ENCODE measurements at regions not wholly inside any gene's neighbourhood (a gene's known extent, or its start where the extent isn't known, plus 50 kb on each side); places are given as distances from the start of the nearest gene placed in this dataset.

DNA sequence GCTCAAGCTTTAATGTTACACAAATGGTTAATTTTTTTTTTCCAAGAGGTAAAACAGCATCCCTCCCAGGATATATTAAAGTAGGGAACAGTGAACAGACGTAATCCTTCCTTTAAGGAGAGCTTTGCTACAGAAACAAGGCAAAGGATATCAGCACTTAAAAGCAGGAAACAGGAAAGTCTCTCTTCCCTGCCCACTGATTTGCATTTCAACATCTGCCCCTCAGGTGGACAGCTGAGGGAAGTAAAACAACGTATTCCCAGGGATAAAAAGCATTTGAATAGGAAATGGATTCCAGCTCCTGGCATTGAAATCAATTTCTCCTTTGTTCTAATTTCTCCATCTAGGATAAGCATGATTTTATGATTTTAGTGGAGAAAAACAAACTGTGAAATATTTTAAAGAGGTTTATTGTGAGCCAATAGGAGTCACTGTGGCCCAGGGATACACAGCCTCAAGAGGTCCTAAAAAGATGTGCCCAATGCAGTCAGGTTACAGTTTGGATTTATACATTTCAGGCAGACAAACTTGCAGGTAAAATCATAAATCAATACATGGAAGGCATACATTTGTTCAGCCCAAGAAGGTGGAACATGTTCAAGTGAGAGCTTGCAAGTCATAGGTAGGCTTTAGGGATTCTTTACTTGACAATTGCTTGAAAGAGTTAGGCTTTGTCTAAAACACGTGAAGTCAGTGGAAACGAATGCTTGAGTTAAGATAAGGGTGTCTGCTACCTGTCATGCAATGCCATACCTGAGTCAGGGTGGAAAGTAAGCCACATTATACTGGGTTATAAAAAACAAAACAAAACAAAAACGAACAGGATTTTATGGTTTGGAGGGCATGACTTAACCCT is 286.2 kb upstream of the VWC2 start:
- no peak for DNase-seq
- no peak for ATAC-seq (ENCODE audit: low read depth)

More for the DNA sequence above, 286.2 kb upstream of the VWC2 start:
- Histone ChIP-seq H3K4ac (ENCODE audit: low read depth, low read length) (no peak overlapping the region), H2BK20ac (ENCODE audit: low read depth, low read length) (no peak overlapping the region), H2BK5ac (ENCODE audit: low read depth, low read length, poor library complexity, severe bottlenecking) (no peak overlapping the region), H3K4me1 (ENCODE audit: control insufficient read depth, insufficient read depth, low read length) (no peaks in the 10 kb centered on the region), H3K9me3 (ENCODE audit: control insufficient read depth, insufficient read depth, low read length) (no peaks in the 10 kb centered on the region; the same call in 1 of the 2 replicates), H3K36me3 (ENCODE audit: control insufficient read depth, insufficient read depth, low read length) (no peaks in the 10 kb centered on the region), H2AFZ (replicated peaks; ENCODE audit: low read length, poor library complexity) (no peak overlapping the region), H4K20me1 (ENCODE audit: insufficient read depth, low read length) (no peaks in the 10 kb centered on the region), H4K8ac (ENCODE audit: low read depth in 2 of 2, low read length in 2 of 2) (no peak overlapping the region), H3K23ac (ENCODE audit: low read depth, low read length) (no peak overlapping the region), H3K27me3 (ENCODE audit: control insufficient read depth, insufficient read depth, low read length) (no peaks in the 10 kb centered on the region), H4K5ac (ENCODE audit: low read depth, low read length) (no peak overlapping the region), H3K27ac (ENCODE audit: insufficient read depth, low read length) (no peak overlapping the region), H4K91ac (ENCODE audit: insufficient read depth, low read depth, low read length) (no peak overlapping the region), H3K4me3 (ENCODE audit: insufficient read depth, low read depth, low read length) (no peak overlapping the region), H3K56ac (ENCODE audit: extremely low read depth, insufficient read depth, low read length) (no peak overlapping the region), H3K9me1 (ENCODE audit: insufficient read depth, low read length) (no peaks in the 10 kb centered on the region), H3K9ac (ENCODE audit: low read depth, low read length) (no peak overlapping the region), H3K79me1 (ENCODE audit: low read depth in 1 of 2, low read length in 2 of 2) (no peaks in the 10 kb centered on the region), H2AK9ac (replicated peaks; ENCODE audit: low read depth, low read length, poor library complexity) (no peak overlapping the region), H3K4me2 (ENCODE audit: low read depth, low read length) (no peak overlapping the region), H3K18ac (ENCODE audit: low read depth, low read length) (no peak overlapping the region), H2BK15ac (ENCODE audit: low read depth, low read length) (no peak overlapping the region), H2AK5ac (ENCODE audit: low read depth, low read length) (no peak overlapping the region), H3K14ac (replicated peaks; ENCODE audit: low read depth, low read length) (no peak overlapping the region), H2BK120ac (ENCODE audit: low read depth, low read length) (no peak overlapping the region)
- TF ChIP-seq CEBPB (IDR thresholded peaks at IDR 0.05; ENCODE audit: low read depth, low read length) (no peak), BHLHE40 (IDR thresholded peaks at IDR 0.05; ENCODE audit: low read depth, low read length) (no peak), MAZ (IDR thresholded peaks at IDR 0.05; ENCODE audit: borderline replicate concordance, low read depth, low read length) (no peak), FOS (IDR thresholded peaks at IDR 0.05; ENCODE audit: low read depth, low read length) (no peak), RCOR1 (IDR thresholded peaks at IDR 0.05; ENCODE audit: insufficient replicate concordance, low read length) (no peak), SMC3 (IDR thresholded peaks at IDR 0.05; ENCODE audit: low read depth, low read length) (no peak), RFX5 (IDR thresholded peaks at IDR 0.05; ENCODE audit: low read depth, low read length) (no peak), MXI1 (IDR thresholded peaks at IDR 0.05; ENCODE audit: borderline replicate concordance, low read depth, low read length) (no peak)
- TF ChIP-seq, protein P1, sequence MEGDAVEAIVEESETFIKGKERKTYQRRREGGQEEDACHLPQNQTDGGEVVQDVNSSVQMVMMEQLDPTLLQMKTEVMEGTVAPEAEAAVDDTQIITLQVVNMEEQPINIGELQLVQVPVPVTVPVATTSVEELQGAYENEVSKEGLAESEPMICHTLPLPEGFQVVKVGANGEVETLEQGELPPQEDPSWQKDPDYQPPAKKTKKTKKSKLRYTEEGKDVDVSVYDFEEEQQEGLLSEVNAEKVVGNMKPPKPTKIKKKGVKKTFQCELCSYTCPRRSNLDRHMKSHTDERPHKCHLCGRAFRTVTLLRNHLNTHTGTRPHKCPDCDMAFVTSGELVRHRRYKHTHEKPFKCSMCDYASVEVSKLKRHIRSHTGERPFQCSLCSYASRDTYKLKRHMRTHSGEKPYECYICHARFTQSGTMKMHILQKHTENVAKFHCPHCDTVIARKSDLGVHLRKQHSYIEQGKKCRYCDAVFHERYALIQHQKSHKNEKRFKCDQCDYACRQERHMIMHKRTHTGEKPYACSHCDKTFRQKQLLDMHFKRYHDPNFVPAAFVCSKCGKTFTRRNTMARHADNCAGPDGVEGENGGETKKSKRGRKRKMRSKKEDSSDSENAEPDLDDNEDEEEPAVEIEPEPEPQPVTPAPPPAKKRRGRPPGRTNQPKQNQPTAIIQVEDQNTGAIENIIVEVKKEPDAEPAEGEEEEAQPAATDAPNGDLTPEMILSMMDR (conservative IDR thresholded peaks at IDR 0.05; ENCODE audit: low read depth, low read length): no peak
- TF ChIP-seq, protein P2, sequence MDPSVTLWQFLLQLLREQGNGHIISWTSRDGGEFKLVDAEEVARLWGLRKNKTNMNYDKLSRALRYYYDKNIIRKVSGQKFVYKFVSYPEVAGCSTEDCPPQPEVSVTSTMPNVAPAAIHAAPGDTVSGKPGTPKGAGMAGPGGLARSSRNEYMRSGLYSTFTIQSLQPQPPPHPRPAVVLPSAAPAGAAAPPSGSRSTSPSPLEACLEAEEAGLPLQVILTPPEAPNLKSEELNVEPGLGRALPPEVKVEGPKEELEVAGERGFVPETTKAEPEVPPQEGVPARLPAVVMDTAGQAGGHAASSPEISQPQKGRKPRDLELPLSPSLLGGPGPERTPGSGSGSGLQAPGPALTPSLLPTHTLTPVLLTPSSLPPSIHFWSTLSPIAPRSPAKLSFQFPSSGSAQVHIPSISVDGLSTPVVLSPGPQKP (IDR thresholded peaks at IDR 0.05; ENCODE audit: borderline replicate concordance, low read depth, low read length): no peak
- ChIA-PET POLR2A (ENCODE audit: unreplicated experiment) (no interaction called here), CTCF (interaction anchor here (0.5 kb wide), 1 partner anchor 1727 kb away, joined by 3 read pairs; no protein-coding TSS in a partner anchor)
- in situ Hi-C loops (cut with MboI; ENCODE audit: low sequenced_read_pairs) (no loop called here), intact Hi-C loops (cut with micrococcal nuclease) (no loop called here), dilution Hi-C loops (cut with HindIII; ENCODE audit: low sequenced_read_pairs, unreplicated experiment) (no loop called here)
- WGBS, 2 experiments (ENCODE audit: extremely low coverage in 2 of 2, insufficient read length in 1 of 2): no CpG with 5 or more reads among the region's 5 CpGs
- BruUV-seq (replicated peaks): no TSS peak

All from IMR-90 (cell line).